MM.1S (cell line): ENCODE measurements at regions not wholly inside any gene's neighbourhood (a gene's known extent, or its start where the extent isn't known, plus 50 kb on each side); places are given as distances from the start of the nearest gene placed in this dataset.

Experiments
- DNase-seq: peaks from one replicate; pipeline ENCODE4 v3.0.0-alpha.2; 2015
- H2AFZ ChIP-seq: fragments of 300-600 bp; sonication (generic); 2 replicates; pipeline ENCODE4 v1.6.0; 2016; ENCODE audit warnings: antibody characterized with exemption, low read length
- H3F3A ChIP-seq: fragments of 300-600 bp; sonication (generic); 2 replicates; pipeline ENCODE4 v1.6.1; 2016; ENCODE audit warnings: mild to moderate bottlenecking, antibody characterized with exemption, low read length, moderate library complexity, mixed read lengths; ENCODE audit not compliant: insufficient read depth
- H3K27ac ChIP-seq: fragments of 300-600 bp; sonication (generic); 2 replicates; pipeline ENCODE4 v1.5.1; 2016; ENCODE audit warnings: mild to moderate bottlenecking, low read length
- H3K27me3 ChIP-seq: fragments of 300-600 bp; sonication (generic); replicated peaks from 2 replicates; pipeline ENCODE4 v1.6.0; 2016; ENCODE audit warnings: low read length; ENCODE audit not compliant: insufficient read depth
- H3K36me3 ChIP-seq: fragments of 300-600 bp; sonication (generic); replicated peaks from 2 replicates; pipeline ENCODE4 v1.6.1; 2016; ENCODE audit warnings: mild to moderate bottlenecking, low read length, mixed read lengths; ENCODE audit not compliant: insufficient read depth
- H3K4me1 ChIP-seq: fragments of 300-600 bp; sonication (generic); 2 replicates; pipeline ENCODE4 v1.6.1; 2016; ENCODE audit warnings: low read length, mixed read lengths
- H3K4me2 ChIP-seq: fragments of 300-600 bp; sonication (generic); 2 replicates; pipeline ENCODE4 v1.6.0; 2016; ENCODE audit warnings: low read depth, low read length
- H3K4me3 ChIP-seq: fragments of 300-600 bp; sonication (generic); 2 replicates; pipeline ENCODE4 v1.5.1; 2016; ENCODE audit warnings: low read length, mixed read lengths
- H3K79me2 ChIP-seq: fragments of 300-600 bp; sonication (generic); 2 replicates; pipeline ENCODE4 v1.6.1; 2016; ENCODE audit warnings: mixed run types, low read length, mixed read lengths
- H3K9ac ChIP-seq: fragments of 300-600 bp; sonication (generic); 2 replicates; pipeline ENCODE4 v1.6.1; 2016; ENCODE audit warnings: low read length, mixed read lengths
- H3K9me2 ChIP-seq: fragments of 300-600 bp; sonication (generic); replicated peaks from 2 replicates; pipeline ENCODE4 v1.6.1; 2016; ENCODE audit warnings: mild to moderate bottlenecking, low read length, mixed read lengths; ENCODE audit not compliant: insufficient read depth
- H3K9me3 ChIP-seq: fragments of 300-600 bp; sonication (generic); replicated peaks from 2 replicates; pipeline ENCODE4 v1.6.1; 2016; ENCODE audit warnings: mild to moderate bottlenecking, low read length, mixed read lengths; ENCODE audit not compliant: insufficient read depth
- H4K20me1 ChIP-seq: fragments of 300-600 bp; sonication (generic); 2 replicates; pipeline ENCODE4 v1.6.1; 2016; ENCODE audit warnings: mild to moderate bottlenecking, low read length, moderate library complexity, mixed read lengths; ENCODE audit not compliant: insufficient read depth
- CTCF ChIP-seq: fragments of 300-600 bp; sonication (generic); IDR thresholded peaks from 2 replicates; pipeline ENCODE4 v1.5.1; 2016; ENCODE audit warnings: antibody characterized with exemption, low read length, mixed read lengths
- EZH2 ChIP-seq: fragments of 300-600 bp; sonication (generic); optimal IDR thresholded peaks from 2 replicates; pipeline ENCODE3; 2017; ENCODE audit warnings: low read depth, mild to moderate bottlenecking, antibody characterized with exemption, low read length, mixed read lengths
- EZH2phosphoT487 ChIP-seq: fragments of 300-600 bp; sonication (generic); IDR thresholded peaks from 2 replicates; pipeline ENCODE4 v1.6.1; 2018; ENCODE audit warnings: antibody characterized with exemption, low read length

GRCh38 chr1:83130886-83131691, 867.8 kb downstream of the TTLL7 start:
- H3K4me3 ChIP-seq, result no peak overlapping the region
- no peaks in the 10 kb centered on the region for H4K20me1 ChIP-seq
- H3K27ac ChIP-seq, result no peak overlapping the region
- H3K9me3 ChIP-seq, result no peaks in the 10 kb centered on the region
- H3K9ac ChIP-seq, result no peak overlapping the region
- H3K4me1 ChIP-seq, result no peaks in the 10 kb centered on the region
- H2AFZ ChIP-seq, result no peak overlapping the region
- H3F3A ChIP-seq, result no peaks in the 10 kb centered on the region
- no peaks in the 10 kb centered on the region for H3K79me2 ChIP-seq
- no peaks in the 10 kb centered on the region for H3K9me2 ChIP-seq
- H3K27me3 ChIP-seq, result no peaks in the 10 kb centered on the region
- TF ChIP-seq EZH2 (no peak), CTCF (no peak), EZH2phosphoT487 (no peak)
- DNase-seq, result no peak
- no peaks in the 10 kb centered on the region for H3K36me3 ChIP-seq
- H3K4me2 ChIP-seq, result no peak overlapping the region

GRCh38 chr1:83129107-83129506, 869.8 kb downstream of the TTLL7 start:
- Histone ChIP-seq H3K4me3 (no peak overlapping the region), H3K9me2 (no peaks in the 10 kb centered on the region), H3K27me3 (no peaks in the 10 kb centered on the region), H2AFZ (no peak overlapping the region), H3F3A (no peaks in the 10 kb centered on the region), H3K36me3 (no peaks in the 10 kb centered on the region), H3K27ac (no peak overlapping the region), H3K9me3 (no peaks in the 10 kb centered on the region), H3K9ac (no peak overlapping the region), H3K79me2 (no peaks in the 10 kb centered on the region), H3K4me1 (no peaks in the 10 kb centered on the region), H3K4me2 (no peak overlapping the region), H4K20me1 (no peaks in the 10 kb centered on the region)
- no peak for DNase-seq
- TF ChIP-seq CTCF, result no peak

- Histone ChIP-seq H3K36me3 (no peaks in the 10 kb centered on the region), H3K9ac (no peak overlapping the region), H3K4me2 (no peak overlapping the region), H2AFZ (no peak overlapping the region), H3K4me3 (no peak overlapping the region), H3K9me3 (no peaks in the 10 kb centered on the region), H3K9me2 (no peaks in the 10 kb centered on the region), H3K79me2 (no peaks in the 10 kb centered on the region), H3K27ac (no peak overlapping the region), H3F3A (no peaks in the 10 kb centered on the region), H3K27me3 (no peaks in the 10 kb centered on the region), H3K4me1 (no peaks in the 10 kb centered on the region), H4K20me1 (no peaks in the 10 kb centered on the region)
- no peak for TF ChIP-seq CTCF
- TF ChIP-seq EZH2, result no peak
- no peak for TF ChIP-seq EZH2phosphoT487
- DNase-seq, result no peak
These were observed 873.5 kb downstream of the TTLL7 start for GRCh38 chr1:83125456-83125855.
